ENCODE measurements at regions not wholly inside any gene's neighbourhood (a gene's known extent, or its start where the extent isn't known, plus 50 kb on each side); places are given as distances from the start of the nearest gene placed in this dataset.

- no peak for DNase-seq
Observed at GRCh38 chr7:53539558-53539957, 504.1 kb downstream of the POM121L12 start.

GRCh38 chr7:53541475-53541874, 506.0 kb downstream of the POM121L12 start:
- no peak for DNase-seq

GRCh38 chr7:53542157-53542556, 506.7 kb downstream of the POM121L12 start:
- DNase-seq = no peak
